IPS DF 6.9 (cell line): ENCODE measurements at regions not wholly inside any gene's neighbourhood (a gene's known extent, or its start where the extent isn't known, plus 50 kb on each side); places are given as distances from the start of the nearest gene placed in this dataset.
A peak's percentile ranks its signal among the peaks of the same experiment; 100 is the strongest.

Experiments used
- DNase-seq: peaks from one replicate; pipeline ENCODE4 v3.0.0-alpha.2; 2013; ENCODE audit warnings: low read depth, low spot score
- H3K27ac ChIP-seq: one replicate; pipeline ENCODE4 v1.5.1; 2013; ENCODE audit warnings: low read length, control low read depth
- H3K27me3 ChIP-seq: 2 replicates; pipeline ENCODE4 v1.6.1; 2013; ENCODE audit warnings: mild to moderate bottlenecking, low read length; ENCODE audit not compliant: control insufficient read depth, insufficient read depth
- H3K36me3 ChIP-seq: 2 replicates; pipeline ENCODE4 v1.6.1; 2013; ENCODE audit warnings: low read length; ENCODE audit not compliant: control insufficient read depth, insufficient read depth
- H3K4me1 ChIP-seq: 2 replicates; pipeline ENCODE4 v1.6.1; 2013; ENCODE audit warnings: low read length; ENCODE audit not compliant: control insufficient read depth, insufficient read depth
- H3K4me3 ChIP-seq: 2 replicates; pipeline ENCODE4 v1.5.1; 2013; ENCODE audit warnings: mild to moderate bottlenecking, low read length
- H3K9me3 ChIP-seq: 2 replicates; pipeline ENCODE4 v1.6.1; 2013; ENCODE audit warnings: low read length, inconsistent platforms; ENCODE audit not compliant: control insufficient read depth, insufficient read depth
- WGBS: extraction: QIAGEN DNeasy Blood & Tissue Kit; methylation state at CpG from one replicate; pipeline ENCODE4 v1.1.7; 2013; ENCODE audit warnings: mixed read lengths, missing lambda C conversion rate; ENCODE audit not compliant: insufficient read length, insufficient coverage; 5-methylcytosine and 5-hydroxymethylcytosine counted together

DNA sequence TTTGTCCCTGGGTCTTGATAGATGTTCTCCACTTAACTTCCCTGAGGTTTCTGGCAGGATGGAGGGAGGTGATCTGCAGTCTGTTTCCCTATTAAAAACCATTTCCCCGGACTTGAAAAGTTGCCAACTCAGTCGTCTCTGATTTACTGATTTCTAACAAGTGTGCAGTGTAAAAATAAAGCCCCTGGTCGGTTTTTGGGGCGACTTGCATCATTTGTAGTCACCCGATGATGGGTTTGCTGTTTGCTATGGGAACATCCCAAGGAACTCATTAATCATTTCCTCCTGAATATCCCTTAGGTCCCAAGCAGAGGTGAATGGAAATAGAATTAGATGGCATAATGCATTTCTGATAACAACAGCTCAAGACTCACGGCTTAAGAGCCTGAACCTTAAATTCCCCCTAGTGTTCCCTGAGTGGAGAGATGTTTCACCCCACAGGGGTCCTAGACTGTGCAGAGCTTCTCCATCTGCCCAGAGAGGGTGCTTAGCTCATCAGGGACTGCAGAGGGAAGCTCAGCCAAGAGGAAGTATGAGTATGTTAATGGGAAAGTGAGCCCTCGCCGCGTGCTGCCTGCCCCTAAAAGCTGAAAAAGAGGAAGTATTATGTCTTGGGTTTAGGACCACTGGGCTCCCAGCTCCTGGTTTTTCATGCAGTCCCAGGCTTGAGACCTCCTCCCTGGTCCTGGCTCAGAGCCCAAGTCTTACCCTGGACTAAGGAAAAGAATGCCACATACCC, 115.1 kb upstream of the DAP start:
- H3K9me3 ChIP-seq, result no peaks in the 10 kb centered on the region
- no peak for DNase-seq
- H3K36me3 ChIP-seq, result no peaks in the 10 kb centered on the region
- no peaks in the 10 kb centered on the region for H3K4me1 ChIP-seq
- H3K27me3 ChIP-seq, result no peaks in the 10 kb centered on the region
- no peak overlapping the region for H3K4me3 ChIP-seq
- WGBS, result no CpG with 5 or more reads among the region's 9 CpGs
- H3K27ac ChIP-seq, result no peak overlapping the region

GRCh38 chr5:10875201-10875768, 114.3 kb upstream of the DAP start:
- Histone ChIP-seq H3K27ac (no peak overlapping the region), H3K36me3 (no peaks in the 10 kb centered on the region), H3K27me3 (no peaks in the 10 kb centered on the region), H3K4me1 (no peaks in the 10 kb centered on the region), H3K9me3 (no peaks in the 10 kb centered on the region), H3K4me3 (no peak overlapping the region)
- DNase-seq, result no peak
- whole genome bisulfite sequencing, result no CpG with 5 or more reads among the region's 10 CpGs

DNA sequence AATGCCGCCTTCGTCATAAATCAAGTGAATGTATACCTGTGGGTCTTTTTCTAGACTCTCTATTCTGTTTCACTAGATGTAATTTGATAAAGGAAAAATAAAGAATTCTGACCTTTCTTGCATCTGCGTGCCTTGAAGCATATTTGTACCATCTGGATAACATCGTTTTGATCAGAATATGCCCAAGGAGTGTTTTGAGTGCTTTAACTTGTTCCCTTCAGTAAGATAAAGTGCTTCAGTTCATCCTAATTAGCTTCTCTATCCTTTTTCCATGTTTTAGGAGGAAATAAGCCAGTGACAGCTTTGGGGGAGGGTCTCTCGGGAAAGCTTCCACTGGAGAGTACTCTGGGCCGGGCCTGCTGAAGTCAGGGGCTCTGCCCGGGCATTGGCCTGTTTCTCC, 113.5 kb upstream of the DAP start:
- Histone ChIP-seq H3K36me3 (no peaks in the 10 kb centered on the region), H3K9me3 (no peaks in the 10 kb centered on the region), H3K27me3 (no peaks in the 10 kb centered on the region), H3K4me3 (no peak overlapping the region), H3K4me1 (no peaks in the 10 kb centered on the region), H3K27ac (no peak overlapping the region)
- WGBS, result no CpG with 5 or more reads among the region's 7 CpGs
- DNase-seq, result no peak

- no peaks in the 10 kb centered on the region for H3K4me1 ChIP-seq
- no CpG with 5 or more reads among the region's 11 CpGs for WGBS
- no peaks in the 10 kb centered on the region for H3K27me3 ChIP-seq
- H3K4me3 ChIP-seq, result no peak overlapping the region
- DNase-seq, result no peak
- no peaks in the 10 kb centered on the region for H3K9me3 ChIP-seq
- no peak overlapping the region for H3K27ac ChIP-seq
- H3K36me3 ChIP-seq, result no peaks in the 10 kb centered on the region
Observed at GRCh38 chr5:10870791-10871190, 109.8 kb upstream of the DAP start.

DNA sequence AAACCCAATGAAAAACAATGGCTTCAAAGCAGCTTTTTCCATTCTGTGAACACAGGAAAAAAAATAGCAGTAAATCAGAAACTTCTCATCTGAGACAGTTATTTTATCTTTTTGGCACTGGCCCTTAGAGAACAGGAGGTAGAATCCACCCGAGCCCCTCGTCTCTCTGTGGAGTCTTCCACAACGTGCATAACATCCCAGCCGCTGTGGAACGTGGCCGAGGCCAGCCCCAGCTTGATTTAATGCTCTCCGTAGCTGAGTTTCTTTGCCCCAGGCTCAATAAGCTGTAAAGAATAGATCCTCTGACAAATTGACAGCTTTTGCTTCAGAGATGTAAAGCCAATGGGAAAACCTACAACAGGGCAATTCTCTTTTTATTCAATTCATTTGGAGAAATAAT, 107.9 kb upstream of the DAP start:
- no peaks in the 10 kb centered on the region for H3K4me1 ChIP-seq
- H3K36me3 ChIP-seq, result no peaks in the 10 kb centered on the region
- no peak overlapping the region for H3K4me3 ChIP-seq
- H3K9me3 ChIP-seq, result no peaks in the 10 kb centered on the region
- DNase-seq, result no peak
- no CpG with 5 or more reads among the region's 7 CpGs for WGBS
- no peaks in the 10 kb centered on the region for H3K27me3 ChIP-seq
- H3K27ac ChIP-seq, result no peak overlapping the region

DNA sequence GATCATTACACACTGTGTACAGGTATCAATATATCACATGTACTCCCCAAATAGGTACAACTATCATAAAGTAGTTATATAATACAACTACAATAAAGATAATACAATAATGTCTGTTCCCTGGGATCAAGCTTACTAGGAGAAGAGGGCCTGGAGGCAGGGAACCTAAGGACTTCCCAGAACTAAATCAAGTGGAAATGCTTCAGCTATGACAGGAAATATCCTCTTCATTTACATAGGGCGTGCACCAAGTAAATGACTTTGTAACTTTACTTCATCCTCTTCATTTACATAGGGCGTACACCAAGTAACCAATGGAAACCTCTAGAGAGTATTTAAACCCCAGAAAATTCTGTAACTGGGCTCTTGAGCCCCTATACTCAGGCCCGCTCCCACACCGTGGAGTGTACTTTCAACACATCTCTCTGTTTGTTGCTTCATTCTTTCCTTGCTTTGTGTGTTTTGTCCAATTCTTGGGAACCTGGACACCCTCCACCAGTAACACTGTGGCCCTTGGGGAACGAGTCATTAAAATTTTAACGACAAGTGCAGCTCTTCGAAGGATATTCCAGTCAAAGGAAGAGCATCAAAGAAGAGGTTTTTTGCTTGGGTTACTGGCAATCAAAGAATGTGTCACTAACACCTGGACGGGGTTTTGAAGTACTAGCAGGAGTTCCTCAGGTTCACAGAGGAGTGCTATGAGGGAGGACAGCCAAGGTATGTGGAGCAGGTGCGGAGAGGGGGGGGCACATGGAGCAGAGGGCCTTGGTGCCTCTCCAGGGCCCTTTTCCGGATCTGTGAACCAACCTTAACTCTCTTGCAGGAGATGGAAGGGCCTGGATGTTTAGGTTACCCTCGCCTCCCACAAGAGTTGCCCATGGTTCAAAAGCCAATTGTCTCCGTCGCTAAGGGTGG, 106.6 kb upstream of the DAP start:
- H3K9me3 ChIP-seq, result no peaks in the 10 kb centered on the region
- no peaks in the 10 kb centered on the region for H3K27me3 ChIP-seq
- WGBS, result no CpG with 5 or more reads among the region's 13 CpGs
- no peak overlapping the region for H3K4me3 ChIP-seq
- H3K27ac ChIP-seq, result no peak overlapping the region
- no peaks in the 10 kb centered on the region for H3K4me1 ChIP-seq
- no peak for DNase-seq
- no peaks in the 10 kb centered on the region for H3K36me3 ChIP-seq

DNA sequence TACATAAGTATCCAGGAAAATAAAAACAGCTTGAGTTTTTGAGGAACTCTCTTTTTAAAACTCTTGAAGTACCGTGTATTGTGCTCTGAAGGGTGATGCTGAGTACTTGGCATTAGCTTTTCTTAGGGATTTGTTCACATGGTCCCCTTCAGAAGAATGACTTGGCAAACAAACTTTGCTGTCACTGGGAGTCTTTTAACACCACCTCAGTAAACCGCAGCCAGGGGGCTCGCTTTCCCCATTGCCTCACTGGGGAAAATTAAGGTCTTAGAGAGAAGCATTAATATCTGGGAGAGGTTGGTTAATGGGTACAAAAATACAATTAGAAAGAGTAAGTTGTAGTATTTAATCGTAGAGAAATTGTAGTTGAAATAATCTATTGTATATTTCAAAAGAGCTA, 105.9 kb upstream of the DAP start:
- Histone ChIP-seq H3K36me3 (no peaks in the 10 kb centered on the region), H3K9me3 (no peaks in the 10 kb centered on the region), H3K4me3 (no peak overlapping the region), H3K27me3 (no peaks in the 10 kb centered on the region), H3K27ac (no peak overlapping the region), H3K4me1 (no peaks in the 10 kb centered on the region)
- WGBS, result 100% methylated on average over 1 of the region's 4 CpGs
- DNase-seq, result no peak

DNA sequence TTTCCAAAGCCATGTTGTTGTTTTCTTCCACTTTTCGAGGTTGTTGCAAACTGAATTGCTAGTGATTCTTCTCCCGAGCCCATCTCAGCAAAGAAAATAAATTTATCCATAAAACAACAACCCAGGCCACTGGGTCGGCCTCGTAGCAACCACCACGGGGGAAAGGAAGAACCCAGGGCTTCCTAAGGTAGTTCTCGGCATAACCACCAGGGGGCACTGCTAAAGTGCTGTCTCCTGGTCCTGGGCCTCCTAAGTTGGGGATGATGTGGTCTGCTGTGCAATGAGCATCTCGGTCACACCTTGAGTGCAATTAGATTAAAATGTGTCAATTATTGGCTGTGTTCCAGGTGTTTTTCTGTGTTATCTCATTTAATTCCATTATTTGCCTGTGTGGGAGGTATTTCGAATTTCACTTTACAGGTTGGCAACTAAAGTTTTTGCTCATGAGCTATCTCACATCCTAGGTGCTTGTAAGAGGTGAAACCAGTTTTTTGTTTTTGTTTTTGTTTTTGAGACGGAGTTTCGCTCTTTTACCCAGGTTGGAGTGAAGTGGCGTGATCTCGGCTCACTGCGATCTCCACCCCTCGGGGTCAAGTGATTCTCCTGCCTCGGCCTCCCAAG, 102.8 kb upstream of the DAP start:
- H3K27ac ChIP-seq, result no peak overlapping the region
- H3K4me1 ChIP-seq, result no peaks in the 10 kb centered on the region
- no peak overlapping the region for H3K4me3 ChIP-seq
- H3K9me3 ChIP-seq, result no peaks in the 10 kb centered on the region
- no CpG with 5 or more reads among the region's 15 CpGs for WGBS
- no peaks in the 10 kb centered on the region for H3K36me3 ChIP-seq
- H3K27me3 ChIP-seq, result no peaks in the 10 kb centered on the region
- DNase-seq, result peak; percentile 57

DNA sequence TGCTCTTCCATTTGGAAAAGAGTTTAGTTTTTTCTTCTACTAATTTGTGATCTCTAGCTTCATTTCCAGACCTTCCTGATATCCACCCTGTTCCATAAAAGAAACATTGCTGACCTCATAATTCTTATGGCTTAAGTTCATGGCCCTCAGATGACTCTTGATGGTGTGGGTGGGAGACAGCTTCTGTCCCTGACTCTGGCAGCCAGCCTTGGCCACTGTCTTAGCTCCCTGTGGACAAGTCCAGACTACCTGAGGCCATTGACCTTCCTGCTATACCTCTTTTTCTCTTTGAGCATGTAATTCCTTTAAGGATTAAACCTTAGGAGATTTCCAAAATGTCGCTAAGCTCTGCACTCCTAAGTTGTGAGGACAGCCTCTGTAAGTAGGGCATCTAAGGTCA, 101.1 kb upstream of the DAP start:
- H3K27me3 ChIP-seq, result no peaks in the 10 kb centered on the region
- H3K36me3 ChIP-seq, result no peaks in the 10 kb centered on the region
- no peaks in the 10 kb centered on the region for H3K9me3 ChIP-seq
- H3K27ac ChIP-seq, result no peak overlapping the region
- no peak overlapping the region for H3K4me3 ChIP-seq
- whole genome bisulfite sequencing, result no CpG with 5 or more reads among the region's 1 CpG
- DNase-seq, result no peak
- no peaks in the 10 kb centered on the region for H3K4me1 ChIP-seq

DNA sequence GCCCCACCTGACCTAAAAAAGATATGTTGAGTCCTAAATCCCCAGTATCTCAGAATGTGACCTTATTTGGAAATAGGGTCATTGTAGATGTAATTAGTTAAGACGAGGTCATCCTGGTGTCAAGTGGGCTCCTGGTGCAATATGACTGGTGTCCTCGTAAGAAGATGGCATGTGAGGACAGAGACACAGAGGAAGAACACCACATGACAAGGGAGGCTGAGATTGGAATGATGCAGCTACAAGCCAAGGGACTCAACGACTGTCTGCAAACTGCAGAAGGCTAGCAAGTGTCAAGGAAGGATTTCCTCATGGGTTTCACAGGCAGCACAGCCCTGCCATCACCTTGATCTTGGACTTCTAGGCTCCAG, 100.4 kb upstream of the DAP start:
- DNase-seq, result no peak
- no peaks in the 10 kb centered on the region for H3K36me3 ChIP-seq
- H3K4me1 ChIP-seq, result peaks cover 2% of the 10 kb centered on the region
- H3K27me3 ChIP-seq, result no peaks in the 10 kb centered on the region
- H3K27ac ChIP-seq, result no peak overlapping the region
- no peak overlapping the region for H3K4me3 ChIP-seq
- H3K9me3 ChIP-seq, result no peaks in the 10 kb centered on the region
- WGBS, result no CpG with 5 or more reads among the region's 3 CpGs
